ENCODE measurements at regions not wholly inside any gene's neighbourhood (a gene's known extent, or its start where the extent isn't known, plus 50 kb on each side); places are given as distances from the start of the nearest gene placed in this dataset.

- DNase-seq: no peak
Measured at GRCh38 chr13:57003682-57004081, 137.0 kb upstream of the PRR20A start.

GRCh38 chr13:57017357-57017756 is 123.4 kb upstream of the PRR20A start:
- DNase-seq: no peak

- DNase-seq: no peak
Measured at GRCh38 chr13:57018915-57019314, 121.8 kb upstream of the PRR20A start.

- DNase-seq: no peak
Measured at GRCh38 chr13:57030671-57031070, 110.0 kb upstream of the PRR20A start.

- DNase-seq: no peak
Measured at GRCh38 chr13:57036290-57036689, 104.4 kb upstream of the PRR20A start.

- DNase-seq: no peak
Measured at GRCh38 chr13:57044910-57045309, 95.8 kb upstream of the PRR20A start.

- no peak for DNase-seq
Measured at GRCh38 chr13:57045826-57046546, 94.7 kb upstream of the PRR20A start.

- DNase-seq: no peak
Measured at GRCh38 chr13:57056601-57057180, 84.0 kb upstream of the PRR20A start.

GRCh38 chr13:57063007-57063406 is 77.7 kb upstream of the PRR20A start:
- DNase-seq: no peak

GRCh38 chr13:57073983-57074382 is 66.7 kb upstream of the PRR20A start:
- no peak for DNase-seq

GRCh38 chr13:57075588-57075987 is 65.1 kb upstream of the PRR20A start:
- no peak for DNase-seq

GRCh38 chr13:57087006-57087405 is 53.7 kb upstream of the PRR20A start:
- no peak for DNase-seq
